Umbilical cord (tissue), 1 donor: ENCODE measurements at regions not wholly inside any gene's neighbourhood (a gene's known extent, or its start where the extent isn't known, plus 50 kb on each side); places are given as distances from the start of the nearest gene placed in this dataset.

Source experiments
- DNase-seq: peaks from one replicate; pipeline ENCODE4 v3.0.0-alpha.2; 2015; ENCODE audit warnings: low spot score

GRCh38 chr2:59032499-59032898, 791.4 kb upstream of the FANCL start:
- DNase-seq, result peak; percentile 13

GRCh38 chr2:59029058-59029457, 787.9 kb upstream of the FANCL start:
- DNase-seq, result no peak

GRCh38 chr2:59027320-59027719, 786.2 kb upstream of the FANCL start:
- no peak for DNase-seq

GRCh38 chr2:59025157-59025757, 784.1 kb upstream of the FANCL start:
- DNase-seq, result peak; percentile 23

GRCh38 chr2:59021786-59022185, 780.7 kb upstream of the FANCL start:
- DNase-seq, result no peak

- no peak for DNase-seq
Observed at GRCh38 chr2:59019566-59020159, 778.5 kb upstream of the FANCL start.

GRCh38 chr2:59018737-59019136, 777.6 kb upstream of the FANCL start:
- no peak for DNase-seq

GRCh38 chr2:59015027-59015426, 773.9 kb upstream of the FANCL start:
- no peak for DNase-seq

- no peak for DNase-seq
Observed at GRCh38 chr2:59012971-59013370, 771.8 kb upstream of the FANCL start.

GRCh38 chr2:59012234-59012633, 771.1 kb upstream of the FANCL start:
- DNase-seq, result no peak

GRCh38 chr2:59008950-59009349, 767.8 kb upstream of the FANCL start:
- no peak for DNase-seq

GRCh38 chr2:59005836-59006615, 764.9 kb upstream of the FANCL start:
- no peak for DNase-seq

- no peak for DNase-seq
Observed at GRCh38 chr2:59004621-59005020, 763.5 kb upstream of the FANCL start.

GRCh38 chr2:59000796-59001195, 759.7 kb upstream of the FANCL start:
- DNase-seq, result no peak

GRCh38 chr2:58992062-58992706, 751.1 kb upstream of the FANCL start:
- no peak for DNase-seq

- no peak for DNase-seq
Observed at GRCh38 chr2:58991357-58991756, 750.2 kb upstream of the FANCL start.

- DNase-seq, result no peak
Observed at GRCh38 chr2:58985541-58985940, 744.4 kb upstream of the FANCL start.

GRCh38 chr2:58984731-58985130, 743.6 kb upstream of the FANCL start:
- no peak for DNase-seq

GRCh38 chr2:58983111-58983510, 742.0 kb upstream of the FANCL start:
- DNase-seq, result no peak

- DNase-seq, result no peak
Observed at GRCh38 chr2:58981237-58981636, 740.1 kb upstream of the FANCL start.

GRCh38 chr2:58976375-58977071, 735.4 kb upstream of the FANCL start:
- DNase-seq, result no peak

GRCh38 chr2:58974881-58975280, 733.8 kb upstream of the FANCL start:
- DNase-seq, result no peak
